GM23338 (cell line): ENCODE measurements at regions not wholly inside any gene's neighbourhood (a gene's known extent, or its start where the extent isn't known, plus 50 kb on each side); places are given as distances from the start of the nearest gene placed in this dataset.

Experiments used
- CTCF ChIP-seq, 2 experiments: fragments of 200-600 bp in 1 of 2; sonication (generic) in 1 of 2; conservative IDR thresholded peaks; 2 replicates each; pipeline versions ENCODE4 v1.5.1 to v1.6.1; 2016 to 2017; ENCODE audit warnings: antibody characterized with exemption in 2 of 2, low read depth in 2 of 2, mild to moderate bottlenecking in 2 of 2, moderate library complexity in 1 of 2
- EZH2phosphoT487 ChIP-seq: fragments of 200-600 bp; sonication (generic); IDR thresholded peaks from one replicate; pipeline ENCODE4 v1.8.1; 2018; ENCODE audit warnings: antibody characterized with exemption; ENCODE audit not compliant: unreplicated experiment

GRCh38 chr6:960356-960755 is 267.4 kb upstream of the EXOC2 start:
- TF ChIP-seq CTCF (conservative IDR thresholded peaks at IDR 0.05; ENCODE audit: low read depth in 2 of 2): no peak
- no peak for TF ChIP-seq EZH2phosphoT487
